SU-DHL-6 (cell line): ENCODE measurements at regions not wholly inside any gene's neighbourhood (a gene's known extent, or its start where the extent isn't known, plus 50 kb on each side); places are given as distances from the start of the nearest gene placed in this dataset.

Source experiments
- CTCF ChIP-seq: fragments of 200-600 bp; sonication (generic); IDR thresholded peaks from one replicate; pipeline ENCODE4 v1.5.1; 2017; ENCODE audit warnings: antibody characterized with exemption, mild to moderate bottlenecking, low read length, moderate library complexity; ENCODE audit not compliant: insufficient read depth, poor library complexity, severe bottlenecking
- EZH2phosphoT487 ChIP-seq: fragments of 200-600 bp; sonication (generic), shearing (Covaris generic); conservative IDR thresholded peaks from 2 replicates; pipeline ENCODE4 v1.6.1; 2018; ENCODE audit warnings: mild to moderate bottlenecking, antibody characterized with exemption, low read length, moderate library complexity, mixed read lengths

GRCh38 chr4:81620442-81620841 is 148.7 kb upstream of the RASGEF1B start:
- no peak for TF ChIP-seq CTCF
- no peak for TF ChIP-seq EZH2phosphoT487
